ENCODE measurements at regions not wholly inside any gene's neighbourhood (a gene's known extent, or its start where the extent isn't known, plus 50 kb on each side); places are given as distances from the start of the nearest gene placed in this dataset.

GRCh38 chr12:60066655-60067054 lies 470.8 kb downstream of the SLC16A7 start:
- Mint-ChIP-seq H3K27me3 (no peaks in the 10 kb centered on the region), H3K27ac (no peak overlapping the region), H3K9me3 (no peaks in the 10 kb centered on the region), H3K4me3 (no peak overlapping the region), H3K4me1 (ENCODE audit: low read depth) (no peaks in the 10 kb centered on the region), H3K36me3 (ENCODE audit: low read depth) (no peaks in the 10 kb centered on the region)
- POLR2A ChIA-PET, result no interaction called here
- TF ChIP-seq CTCF (IDR thresholded peaks at IDR 0.05), result no peak
- CTCF ChIA-PET, result no interaction called here
- DNase-seq (no peak), ATAC-seq (no peak)
- intact Hi-C loops (cut with micrococcal nuclease), result no loop called here

GRCh38 chr12:60070552-60070951 lies 474.7 kb downstream of the SLC16A7 start:
- ATAC-seq (no peak), DNase-seq (no peak)
- no peak overlapping the region for H3K4me3 Mint-ChIP-seq
- H3K4me1 Mint-ChIP-seq (ENCODE audit: low read depth), result no peaks in the 10 kb centered on the region
- intact Hi-C loops (cut with micrococcal nuclease), result no loop called here
- ChIA-PET CTCF (no interaction called here), POLR2A (no interaction called here)
- no peaks in the 10 kb centered on the region for H3K27me3 Mint-ChIP-seq
- no peak for TF ChIP-seq CTCF (IDR thresholded peaks at IDR 0.05)
- H3K9me3 Mint-ChIP-seq, result no peaks in the 10 kb centered on the region
- H3K27ac Mint-ChIP-seq, result no peak overlapping the region
- H3K36me3 Mint-ChIP-seq (ENCODE audit: low read depth), result no peaks in the 10 kb centered on the region

GRCh38 chr12:60071759-60072191 lies 475.9 kb downstream of the SLC16A7 start:
- Mint-ChIP-seq H3K9me3 (no peaks in the 10 kb centered on the region), H3K27me3 (no peaks in the 10 kb centered on the region), H3K36me3 (ENCODE audit: low read depth) (no peaks in the 10 kb centered on the region), H3K4me3 (no peak overlapping the region), H3K4me1 (ENCODE audit: low read depth) (no peaks in the 10 kb centered on the region), H3K27ac (no peak overlapping the region)
- intact Hi-C loops (cut with micrococcal nuclease), result no loop called here
- ChIA-PET POLR2A (no interaction called here), CTCF (no interaction called here)
- no peak for TF ChIP-seq CTCF (IDR thresholded peaks at IDR 0.05)
- ATAC-seq, result no peak
- no peak for DNase-seq

- H3K27ac Mint-ChIP-seq, result no peak overlapping the region
- H3K4me1 Mint-ChIP-seq (ENCODE audit: low read depth), result no peaks in the 10 kb centered on the region
- POLR2A ChIA-PET, result no interaction called here
- intact Hi-C loops (cut with micrococcal nuclease), result no loop called here
- H3K36me3 Mint-ChIP-seq (ENCODE audit: low read depth), result no peaks in the 10 kb centered on the region
- H3K9me3 Mint-ChIP-seq, result no peaks in the 10 kb centered on the region
- H3K4me3 Mint-ChIP-seq, result no peak overlapping the region
- no peaks in the 10 kb centered on the region for H3K27me3 Mint-ChIP-seq
- TF ChIP-seq CTCF (IDR thresholded peaks at IDR 0.05), result no peak
- CTCF ChIA-PET, result no interaction called here
- DNase-seq, result no peak
- no peak for ATAC-seq
Measured at GRCh38 chr12:60072911-60073310, 477.1 kb downstream of the SLC16A7 start.

- POLR2A ChIA-PET, result no interaction called here
- no peak overlapping the region for H3K27ac Mint-ChIP-seq
- CTCF ChIA-PET, result no interaction called here
- peaks cover 1% of the 10 kb centered on the region for H3K9me3 Mint-ChIP-seq
- H3K36me3 Mint-ChIP-seq (ENCODE audit: low read depth), result no peaks in the 10 kb centered on the region
- no peaks in the 10 kb centered on the region for H3K4me1 Mint-ChIP-seq (ENCODE audit: low read depth)
- no peak for TF ChIP-seq CTCF (IDR thresholded peaks at IDR 0.05)
- intact Hi-C loops (cut with micrococcal nuclease), result no loop called here
- no peak for DNase-seq
- no peak for ATAC-seq
- no peak overlapping the region for H3K4me3 Mint-ChIP-seq
- no peaks in the 10 kb centered on the region for H3K27me3 Mint-ChIP-seq
Measured at GRCh38 chr12:60075091-60075490, 479.3 kb downstream of the SLC16A7 start.
